ENCODE measurements at regions not wholly inside any gene's neighbourhood (a gene's known extent, or its start where the extent isn't known, plus 50 kb on each side); places are given as distances from the start of the nearest gene placed in this dataset.
"Not testable (repeated sequence)": the region's sequence is repeated elsewhere in the genome, so short reads cannot be mapped to it uniquely, and the experiment has no call there.

DNA sequence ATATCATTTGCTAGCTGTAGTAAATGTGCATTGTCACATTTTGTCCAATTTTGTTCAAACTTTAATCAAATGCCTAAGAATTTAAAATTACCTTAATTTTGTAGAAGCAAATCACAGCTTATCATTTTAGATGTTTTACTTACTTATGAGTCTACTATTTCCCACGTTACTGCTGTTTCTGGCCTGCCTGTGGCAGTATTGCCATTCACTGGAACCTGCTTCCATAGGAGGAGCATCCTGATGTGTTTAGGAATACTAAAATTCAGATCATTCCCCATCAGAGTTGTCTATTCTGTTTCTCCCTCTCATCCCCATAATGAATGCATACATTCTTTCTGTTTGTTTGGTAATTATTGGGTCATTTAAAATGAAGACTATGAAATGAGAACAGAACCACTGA is 119.5 kb upstream of the SNRPN start:
- DNase-seq (ENCODE audit: low spot score), result no peak

DNA sequence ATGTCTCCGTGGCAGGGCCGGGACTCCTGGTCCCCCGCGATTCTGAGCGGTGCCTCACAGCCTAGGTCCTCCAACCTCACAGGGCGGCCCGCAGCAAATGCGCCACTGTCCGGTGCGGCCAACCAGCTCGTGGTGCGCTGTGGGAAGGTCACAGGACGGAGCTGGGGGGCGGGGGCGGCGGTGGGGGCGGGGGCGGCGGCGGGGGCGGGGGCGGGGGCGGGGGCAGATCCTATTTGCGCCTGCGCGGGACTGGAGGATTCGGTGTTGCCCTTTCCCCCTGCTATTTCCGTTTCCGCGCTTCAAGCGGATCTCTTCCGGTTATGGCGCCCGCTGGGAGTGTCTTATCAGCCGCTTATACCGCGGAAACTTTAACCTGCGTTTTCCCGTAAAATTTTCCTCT is 106.7 kb upstream of the SNRPN start:
- peak; percentile 60 for DNase-seq (ENCODE audit: low spot score)

DNA sequence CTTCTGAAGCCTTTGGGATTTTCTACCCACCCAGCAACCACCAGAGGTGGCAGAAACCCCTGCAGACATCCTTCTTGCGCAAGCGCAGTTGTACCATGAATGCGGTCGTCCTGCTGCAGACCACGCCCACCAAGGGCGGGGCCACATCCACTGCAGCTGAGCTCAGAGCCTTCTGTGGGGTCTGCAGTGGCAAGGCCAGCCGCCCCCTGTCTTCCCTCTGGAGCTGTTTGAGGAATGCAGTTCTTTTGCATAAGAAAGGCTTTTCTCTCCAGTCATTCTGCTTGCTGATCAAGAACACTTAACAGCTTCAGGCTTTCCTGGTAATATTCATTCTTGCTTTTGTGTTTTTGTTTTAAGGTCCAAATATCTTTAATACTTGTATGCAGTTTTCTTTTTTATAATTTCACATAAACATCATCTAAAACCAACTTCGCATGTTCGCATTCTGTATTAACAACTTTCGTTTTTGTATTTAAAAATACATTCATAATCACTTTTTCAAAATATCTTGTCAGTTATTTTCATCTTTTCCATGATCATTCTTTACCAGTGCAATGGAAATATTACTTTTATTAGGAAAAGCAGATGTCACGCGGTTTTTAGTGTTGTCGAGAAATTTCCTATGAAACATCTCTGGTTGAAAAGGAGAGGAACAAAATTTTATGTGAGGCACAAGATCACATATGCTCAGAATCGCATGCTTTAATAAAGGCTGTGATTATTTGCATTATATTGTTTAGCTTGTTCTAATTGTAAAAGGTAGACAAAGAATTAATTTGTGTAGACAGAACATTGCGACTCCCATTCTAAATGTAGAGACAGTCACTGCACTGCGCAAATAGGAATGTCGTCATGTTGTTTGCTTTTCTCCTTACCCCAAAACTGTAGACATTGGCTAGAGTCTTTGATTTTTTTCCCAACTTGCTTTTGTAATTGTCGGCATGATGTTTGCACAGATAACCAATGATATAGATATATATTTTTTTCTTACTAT is 98.1 kb upstream of the SNRPN start:
- DNase-seq (ENCODE audit: low spot score), result no peak

DNA sequence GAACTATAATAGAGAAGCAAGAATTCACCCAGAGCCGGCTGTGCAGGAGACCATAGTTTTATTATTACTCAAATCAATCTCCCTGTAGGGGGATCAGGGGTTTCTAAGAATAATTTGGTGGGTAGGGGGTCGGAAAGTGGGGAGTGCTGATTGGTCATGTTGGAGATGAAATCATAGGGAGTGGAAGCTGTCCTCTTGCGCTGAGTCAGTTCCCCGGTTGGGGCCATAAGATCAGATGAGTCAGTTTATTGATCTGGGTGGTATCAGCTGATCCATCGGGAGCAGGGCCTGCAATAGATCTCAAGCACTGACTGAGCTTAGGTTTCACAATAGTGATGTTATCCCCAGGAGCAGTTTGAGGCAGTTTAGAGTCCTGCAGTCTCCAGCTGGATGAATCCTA is 97.0 kb upstream of the SNRPN start:
- no peak for DNase-seq (ENCODE audit: low spot score)

DNA sequence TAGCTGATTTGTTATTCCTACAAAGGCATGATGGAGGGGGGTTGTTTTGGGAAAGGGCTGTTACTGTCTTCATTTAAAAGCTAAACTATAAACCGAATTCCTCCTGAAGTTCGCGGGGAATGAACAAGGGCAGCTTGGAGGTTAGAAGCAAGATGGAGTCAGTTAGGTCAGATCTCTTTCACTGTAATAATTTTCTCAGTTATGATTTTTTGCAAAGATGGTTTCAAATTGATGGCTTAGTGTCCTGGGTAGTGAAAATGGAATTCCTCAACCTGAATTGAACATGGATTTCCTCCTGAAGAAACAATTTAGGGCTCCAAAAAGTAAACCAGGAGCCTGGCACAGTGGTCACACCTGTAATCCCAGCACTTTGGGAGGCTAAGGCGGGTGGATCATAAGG is 96.6 kb upstream of the SNRPN start:
- DNase-seq (ENCODE audit: low spot score), result not testable (repeated sequence)

DNA sequence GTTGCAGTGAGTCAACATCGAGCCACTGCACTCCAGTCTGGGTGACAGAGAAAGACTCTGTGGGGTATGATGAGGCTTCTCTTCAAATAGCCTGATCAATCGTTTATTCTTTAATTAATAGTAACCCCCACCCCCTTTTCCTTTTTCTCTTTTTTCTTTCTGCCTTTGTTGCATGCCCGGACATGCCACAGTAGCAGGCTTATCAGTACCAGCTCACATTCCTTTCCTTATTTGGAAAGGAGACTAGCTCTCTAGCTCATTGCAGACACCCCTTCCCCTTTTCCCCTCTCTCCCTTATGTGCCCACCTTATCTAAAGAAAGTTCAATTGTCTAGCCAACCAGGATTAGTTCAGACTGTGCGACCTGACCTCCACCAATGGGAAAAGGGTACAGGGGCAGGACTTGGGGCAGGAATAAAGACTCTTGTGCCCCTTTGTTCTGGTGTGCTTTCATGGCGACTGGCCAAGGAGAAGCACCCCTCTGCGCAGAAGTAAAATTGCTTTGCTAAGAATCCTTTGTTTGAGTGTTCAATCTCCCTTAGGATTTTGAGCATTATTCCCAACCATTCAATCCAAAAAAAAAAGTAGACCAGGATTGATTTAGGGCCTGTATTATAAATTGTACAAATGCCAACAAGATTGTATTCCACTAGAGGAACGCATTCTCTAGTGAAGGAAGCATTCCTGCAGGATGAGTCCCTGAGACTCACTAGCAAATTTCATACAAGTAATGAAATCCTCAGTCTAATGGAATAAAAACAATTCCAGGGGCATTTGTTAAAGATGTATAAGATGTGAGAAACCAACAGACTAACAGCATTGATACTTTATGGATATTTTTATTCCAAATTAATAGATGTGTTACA is 95.8 kb upstream of the SNRPN start:
- DNase-seq (ENCODE audit: low spot score), result peak; percentile 34

DNA sequence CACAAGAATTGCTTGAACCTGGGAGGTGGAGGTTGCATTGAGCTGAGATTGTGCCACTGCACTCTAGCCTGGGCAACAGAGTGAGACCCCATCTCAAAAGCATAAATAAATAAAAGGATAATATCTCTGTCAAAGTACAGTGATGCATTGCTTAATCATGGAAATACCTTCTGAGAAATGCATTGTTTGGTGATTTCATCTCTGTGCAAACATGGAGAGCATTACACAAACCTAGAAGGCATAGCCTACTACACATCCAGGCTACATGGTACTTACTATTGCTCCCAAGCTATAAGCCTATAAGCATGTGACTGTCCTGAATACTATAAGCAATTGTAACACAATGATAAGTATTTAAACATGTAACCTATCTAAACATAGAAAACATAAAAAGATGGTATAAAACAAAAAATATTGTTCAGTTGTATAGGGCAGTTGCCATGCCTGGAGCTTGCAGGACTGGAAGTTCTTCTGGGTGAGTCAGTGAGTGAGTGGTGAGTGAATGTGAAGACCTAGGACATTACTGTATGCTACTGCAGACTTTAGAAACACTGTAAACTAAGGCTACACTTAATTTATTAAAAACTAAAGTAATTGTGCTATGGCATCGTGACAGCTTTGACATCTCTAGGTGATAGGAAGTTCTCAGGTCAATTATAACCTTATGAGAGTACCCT is 93.6 kb upstream of the SNRPN start:
- DNase-seq (ENCODE audit: low spot score), result no peak

DNA sequence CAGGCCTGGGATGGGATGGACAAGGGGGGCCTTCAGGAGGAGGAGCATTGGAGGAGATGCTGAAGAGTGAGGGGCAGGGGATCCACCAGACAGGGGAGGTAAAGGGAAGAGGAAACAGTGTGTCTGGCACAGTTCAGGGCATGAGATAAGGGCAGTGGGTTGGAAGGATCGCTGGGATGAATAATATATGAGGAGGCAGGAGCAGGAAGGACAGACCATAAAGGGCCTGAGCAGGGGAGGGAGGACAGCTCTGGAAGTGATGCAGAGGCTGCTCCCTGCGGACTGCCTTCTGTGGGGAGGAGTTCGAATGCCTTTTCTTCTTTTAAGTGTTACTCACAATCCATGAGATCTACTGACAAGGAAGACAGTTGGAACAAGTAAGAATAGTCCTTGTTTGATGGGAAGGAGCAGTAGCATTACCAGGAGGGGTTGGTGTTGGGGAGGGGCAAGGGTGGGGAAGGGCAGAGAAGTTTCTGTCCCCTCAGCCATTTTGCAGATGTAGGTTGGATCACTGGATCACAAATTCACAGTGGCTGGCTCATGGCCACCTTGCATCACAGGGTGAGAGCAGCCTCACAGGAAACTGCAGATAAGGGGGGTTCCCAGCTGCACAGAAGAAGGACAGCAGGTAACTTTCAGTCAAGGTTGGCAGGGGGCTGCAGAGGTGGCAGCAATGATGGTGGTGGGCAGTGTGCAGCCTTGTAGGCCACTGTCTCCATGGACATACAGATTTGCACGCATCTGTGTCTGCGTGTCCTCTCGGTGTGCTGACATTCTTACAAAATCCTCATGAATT is 91.9 kb upstream of the SNRPN start:
- DNase-seq (ENCODE audit: low spot score), result no peak

DNA sequence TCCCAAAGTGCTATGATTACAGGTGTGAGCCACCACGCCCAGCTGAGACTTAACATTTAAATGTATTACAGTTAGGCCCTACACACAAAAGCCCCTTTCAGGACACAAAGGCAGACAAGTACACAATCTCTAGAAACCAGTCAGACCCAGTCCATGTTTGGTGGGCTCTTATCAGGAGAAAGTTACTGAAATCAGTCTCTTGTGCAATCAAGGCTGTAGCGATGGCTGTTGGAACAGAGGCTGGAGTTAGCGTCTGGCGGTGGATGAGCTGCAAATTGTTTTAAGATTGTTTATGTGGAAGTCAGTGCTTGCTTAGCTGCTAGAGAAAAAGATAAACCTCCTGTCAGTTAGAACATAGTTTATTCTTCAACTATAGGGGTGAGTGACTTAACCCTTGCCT is 89.5 kb upstream of the SNRPN start:
- no peak for DNase-seq (ENCODE audit: low spot score)

DNA sequence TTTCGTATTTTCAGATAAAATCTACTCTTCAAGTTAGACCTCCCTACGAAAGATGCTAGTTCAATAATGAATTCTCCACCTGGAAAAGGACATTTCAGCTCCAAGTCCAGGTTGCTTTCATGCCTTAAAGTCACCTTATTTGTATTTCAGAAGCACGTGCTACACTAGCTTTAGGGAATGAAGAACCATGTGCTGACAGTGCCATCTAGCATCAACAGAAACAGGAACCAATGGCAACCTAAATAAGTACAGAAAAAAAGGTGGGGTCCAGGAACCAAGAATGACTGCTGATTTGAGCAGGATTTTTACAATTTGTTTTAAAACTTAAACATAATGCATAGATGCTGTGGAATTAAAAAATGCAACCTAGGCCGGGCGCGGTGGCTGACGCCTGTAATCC is 77.6 kb upstream of the SNRPN start:
- no peak for DNase-seq (ENCODE audit: low spot score)

DNA sequence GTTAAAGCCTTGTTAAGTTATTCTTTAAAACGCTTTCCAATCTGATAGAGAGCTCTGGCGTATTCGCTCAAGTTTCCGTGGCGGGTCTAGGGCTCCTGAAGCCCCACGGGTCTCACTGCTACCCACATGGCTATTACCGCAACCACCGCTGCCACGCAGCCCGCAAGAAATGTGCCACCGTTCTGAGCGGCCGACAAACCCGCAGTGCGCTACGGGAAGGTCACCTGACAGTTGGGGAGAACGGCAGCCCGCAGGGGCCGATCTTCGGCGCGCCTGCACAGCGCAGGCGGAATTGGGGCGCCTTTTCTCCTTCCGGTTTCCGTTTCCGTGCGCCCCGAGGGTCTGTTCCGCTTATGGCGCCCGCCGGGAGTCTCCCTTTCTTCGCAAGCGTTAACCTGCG is 76.6 kb upstream of the SNRPN start:
- DNase-seq (ENCODE audit: low spot score), result peak; percentile 56

DNA sequence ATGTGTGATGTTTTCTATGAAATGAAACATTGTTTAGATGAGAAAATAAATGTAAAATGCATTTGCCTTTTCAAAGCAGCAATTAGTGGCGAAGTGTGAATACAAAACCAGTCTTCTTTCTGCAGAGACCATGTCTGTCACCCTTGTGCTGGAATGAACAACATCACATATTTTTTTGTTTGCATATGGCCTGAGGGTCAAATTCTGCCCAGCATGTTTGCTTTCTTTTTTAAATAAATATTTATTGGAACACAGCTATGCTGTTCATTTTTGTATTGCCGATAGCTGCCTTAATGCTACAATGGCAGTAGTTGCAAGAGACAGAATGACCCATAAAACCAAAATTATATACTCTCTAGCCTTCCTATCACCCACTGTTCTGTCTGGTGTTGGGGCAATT is 75.3 kb upstream of the SNRPN start:
- DNase-seq (ENCODE audit: low spot score), result no peak

DNA sequence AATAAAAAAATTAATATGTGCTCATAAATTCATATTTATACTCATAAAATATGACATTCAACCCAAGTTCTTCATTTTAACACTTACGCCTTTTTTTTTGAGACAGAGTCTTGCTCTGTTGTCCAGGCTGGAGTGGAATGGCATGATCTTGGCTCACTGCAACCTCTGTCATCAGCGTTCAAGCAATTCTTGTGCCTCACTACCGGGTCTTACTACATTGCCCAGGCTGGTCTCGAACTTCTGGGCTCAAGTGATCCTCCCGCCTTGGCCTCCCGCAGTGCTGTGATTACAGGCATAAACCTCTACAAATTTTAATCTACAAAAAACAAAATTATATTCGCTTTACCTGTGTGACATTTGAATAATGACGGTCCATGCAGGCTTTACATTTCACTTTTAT is 74.1 kb upstream of the SNRPN start:
- DNase-seq (ENCODE audit: low spot score), result no peak

DNA sequence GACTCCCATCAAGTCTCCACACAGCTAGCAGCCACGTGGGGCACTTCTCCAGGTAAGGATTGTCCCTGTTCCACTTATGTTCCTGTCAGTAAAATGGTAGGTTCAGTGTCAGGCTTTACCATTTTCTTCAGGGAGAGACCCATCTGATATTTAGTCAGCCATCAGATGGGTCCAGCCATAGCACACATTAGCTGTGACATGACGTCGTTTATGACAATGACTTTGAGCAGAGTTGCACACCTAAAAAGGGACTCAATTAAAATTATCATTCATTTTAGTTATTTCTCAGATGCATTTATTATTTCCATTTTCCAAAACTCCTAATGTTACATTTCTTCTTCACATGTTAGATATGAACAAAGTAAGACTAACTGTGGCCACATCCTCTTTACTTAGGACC is 68.2 kb upstream of the SNRPN start:
- DNase-seq (ENCODE audit: low spot score), result no peak

DNA sequence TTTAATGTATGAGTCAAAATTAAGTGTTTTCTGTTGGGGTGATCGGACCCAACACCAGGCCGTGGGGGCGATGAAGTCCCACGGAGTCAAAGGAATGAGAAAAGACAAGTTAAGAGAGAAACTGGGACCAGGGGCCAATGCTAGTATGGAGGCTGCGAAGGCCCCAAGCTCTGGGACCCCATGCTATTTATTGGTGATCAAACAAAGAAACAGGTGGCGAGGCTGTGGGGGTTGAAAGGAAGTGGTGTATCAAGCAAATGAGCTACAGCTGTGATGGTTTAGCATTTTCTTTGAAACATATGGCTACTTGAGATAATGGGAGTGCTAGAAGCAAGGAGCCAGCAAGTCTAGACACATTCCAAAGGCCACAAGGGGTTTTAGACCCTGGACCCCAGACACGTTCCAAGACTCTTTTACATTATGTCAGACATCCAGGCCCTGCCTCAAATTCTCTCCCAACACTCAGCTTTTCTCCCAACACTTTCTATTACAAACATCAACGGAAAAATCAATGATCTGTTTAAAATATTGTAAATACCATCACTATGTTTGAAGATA is 56.0 kb upstream of the SNRPN start:
- no peak for DNase-seq (ENCODE audit: low spot score)

DNA sequence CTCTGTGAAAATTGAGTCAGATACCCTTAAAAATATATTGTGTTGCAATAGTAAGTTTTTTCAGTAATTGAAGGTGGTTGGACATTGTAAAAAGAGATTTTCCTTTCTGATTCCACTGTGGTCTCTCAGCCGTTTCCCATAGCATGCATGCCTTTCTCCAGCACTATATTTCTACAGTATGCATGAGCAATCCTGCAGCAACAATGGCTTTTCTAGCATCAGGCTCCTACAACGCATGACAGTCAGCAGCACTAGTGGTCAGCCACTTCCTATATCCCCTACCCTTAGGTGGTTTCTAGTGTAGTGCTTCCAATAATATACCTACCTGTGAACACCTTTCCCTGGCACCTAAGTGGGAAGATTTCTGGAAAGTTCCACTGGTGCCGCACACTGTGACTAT is 55.4 kb upstream of the SNRPN start:
- no peak for DNase-seq (ENCODE audit: low spot score)

DNA sequence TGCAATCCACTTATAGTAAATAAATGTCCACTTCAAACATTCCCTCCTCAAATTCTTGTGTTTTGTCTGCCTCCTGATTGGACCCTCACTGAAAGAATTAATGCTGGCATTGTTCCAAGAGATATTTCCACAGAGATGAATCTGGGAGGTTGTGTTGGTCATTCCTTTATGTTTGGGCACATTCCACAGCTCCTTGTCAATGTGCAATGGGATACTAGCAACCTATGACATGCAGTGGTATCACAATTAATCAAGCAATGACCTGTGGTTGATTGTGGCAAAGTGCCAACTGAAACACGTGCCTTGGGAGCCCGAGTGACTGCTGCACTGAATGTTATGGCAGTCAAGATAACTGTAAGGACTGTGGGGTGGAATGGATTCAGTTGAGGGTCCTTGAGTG is 55.0 kb upstream of the SNRPN start:
- DNase-seq (ENCODE audit: low spot score), result no peak

DNA sequence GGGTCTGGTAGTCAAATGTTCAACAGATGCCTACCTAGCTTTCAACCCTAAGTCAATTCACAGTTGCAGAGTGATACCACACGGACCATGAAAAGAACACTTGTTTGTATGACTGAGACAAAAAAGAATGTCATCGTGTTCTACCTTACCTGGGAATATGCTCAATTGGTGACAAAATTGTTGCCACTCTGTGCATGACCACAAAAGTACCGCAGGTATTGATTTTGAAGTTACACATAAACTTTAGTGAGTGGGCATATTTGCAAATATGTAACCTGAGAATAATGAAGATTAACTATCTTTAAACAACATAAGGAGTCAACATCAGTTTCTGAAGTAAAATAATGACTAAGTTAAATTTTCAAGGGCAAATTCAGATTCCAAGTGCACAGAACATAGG is 53.4 kb upstream of the SNRPN start:
- no peak for DNase-seq (ENCODE audit: low spot score)

Measured in GM03348 (cell line).